Heart right ventricle (tissue), 16 donors: ENCODE measurements at regions not wholly inside any gene's neighbourhood (a gene's known extent, or its start where the extent isn't known, plus 50 kb on each side); places are given as distances from the start of the nearest gene placed in this dataset.

Source experiments
- ATAC-seq, 8 donors: fragments of 200-7000 bp; cut with Tn5 transposase; one replicate each; pipeline ENCODE4 v1.9.1; 2020; ENCODE audit warnings: mild to moderate bottlenecking in 8 of 8, moderate library complexity in 8 of 8, moderate number of reproducible peaks in 1 of 8
- DNase-seq, 2 donors: peaks; one replicate each; pipeline ENCODE4 v3.0.0-alpha.2; 2020
- H3K27ac ChIP-seq, 10 donors: fragments of 200-600 bp; sonication (generic) in 2 of 10; one replicate each; pipeline versions ENCODE4 v1.5.0 to v1.8.0; 2020 to 2022; ENCODE audit warnings: mild to moderate bottlenecking in 3 of 10
- H3K27me3 ChIP-seq, 7 donors: fragments of 200-600 bp; one replicate each; pipeline ENCODE4 v1.8.0; 2021 to 2022; ENCODE audit warnings: mild to moderate bottlenecking in 2 of 7
- H3K36me3 ChIP-seq, 9 donors: fragments of 200-600 bp; sonication (generic) in 1 of 9; one replicate each; pipeline versions ENCODE4 v1.5.0 to v1.8.0; 2020 to 2022; ENCODE audit warnings: mild to moderate bottlenecking in 2 of 9
- H3K4me1 ChIP-seq, 9 donors: fragments of 200-600 bp; sonication (generic) in 1 of 9; one replicate each; pipeline versions ENCODE4 v1.5.0 to v1.8.0; 2020 to 2022; ENCODE audit warnings: mild to moderate bottlenecking in 4 of 9
- H3K4me3 ChIP-seq, 10 donors: fragments of 200-600 bp; sonication (generic) in 2 of 10; one replicate each; pipeline versions ENCODE4 v1.5.0 to v1.8.0; 2020 to 2022; ENCODE audit warnings: mild to moderate bottlenecking in 7 of 10, moderate library complexity in 2 of 10
- H3K9me3 ChIP-seq, 11 donors: fragments of 200-600 bp in 10 of 11; sonication (generic) in 2 of 11; one replicate each; pipeline versions ENCODE4 v1.5.0 to v1.8.0; 2013 to 2022; ENCODE audit warnings: mild to moderate bottlenecking in 2 of 11, control low read depth in 1 of 11, moderate library complexity in 1 of 11
- WGBS, 2 donors: extraction: QIAGEN DNeasy Blood & Tissue Kit; methylation state at CpG; one replicate each; pipeline ENCODE4 v1.1.7; 2013; ENCODE audit warnings: inconsistent platforms in 1 of 2; 5-methylcytosine and 5-hydroxymethylcytosine counted together
- intact Hi-C, 10 donors: fragments of 100-400 bp; cut with DNase I; formaldehyde crosslinking; loops; one replicate each; pipeline versions ENCODE4 v1.11.1 to v1.14.2; 2022
- TF ChIP-seq, protein P1 (sequence below), 9 donors: fragments of 200-600 bp; sonication (generic) in 2 of 9; IDR thresholded peaks; one replicate each; pipeline versions ENCODE4 v1.5.0 to v1.8.0; 2021 to 2022; ENCODE audit warnings: antibody characterized with exemption in 9 of 9, mild to moderate bottlenecking in 5 of 9, moderate library complexity in 1 of 9
- donor health status: Arrhythmogenic right ventricular cardiomyopathy.
- donor health status: ischemic (EF 13 %, LVEDD 7.1; RV severe dilation, severe dysfunction).
- donor health status: healthy with polysubstance abuse.
- donor health status: DM: no; HTN: yes; CAD: no.
- donor health status: DM: no; HTN: no; CAD: no.
- donor health status: ischemic (EF 25% LVEDD 6.9; RV normal size, moderate dysfunction).
- donor health status: ischemic (EF 25% LVEDD 5.7; RV mildly dilated, moderate dysfunction).
- donor health status: healthy.
- donor health status: DM: yes; HTN: yes; CAD: no.
- donor health status: Ischemic cardiomyopathy.
- donor health status: ischemic (EF 35%, LVEDD 5.7; RV mildly dilated, moderate dysfunction).
- donor health status: nonischemic (EF 11% LVEDD 7.7; RV severe dilation, severe dysfunction).
- donor health status: DM: yes; HTN: yes; CAD: no.
- donor health status: PGD.
- donor health status: ischemic (EF 29% LVEDD 5.4; RV normal size, mild dysfunction).
- donor health status: nonischemic (EF 23%, LVEDD 6.1; RV moderate dilation, normal function).

DNA sequence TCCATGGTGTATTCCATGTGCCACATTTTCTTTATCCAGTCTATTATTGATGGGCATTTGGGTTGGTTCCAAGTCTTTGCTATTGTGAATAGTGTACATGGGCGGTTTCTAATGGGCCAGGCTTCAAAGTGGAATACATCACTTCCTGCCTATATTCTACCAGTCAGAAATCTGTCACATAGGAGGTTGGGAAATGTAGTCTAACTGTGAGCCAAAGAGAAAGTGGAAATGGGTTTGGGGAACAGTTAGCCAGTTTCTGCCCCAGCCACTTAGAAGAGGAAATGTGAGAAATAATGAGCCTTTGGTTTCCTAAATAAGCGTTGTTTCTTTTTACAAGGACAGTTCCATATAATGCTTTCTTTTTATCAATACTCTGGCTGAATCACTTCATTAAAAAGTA, 85.1 kb upstream of the AP1S2 start:
- Histone ChIP-seq H3K4me1 (no peaks in the 10 kb centered on the region), H3K27ac (no peak overlapping the region), H3K36me3 (no peaks in the 10 kb centered on the region), H3K4me3 (no peak overlapping the region), H3K9me3 (no peaks in the 10 kb centered on the region), H3K27me3 (peaks cover 0 to 62% (median 0%) of the 10 kb centered on the region in 7 donors)
- intact Hi-C loops: no loop called here
- TF ChIP-seq, protein P1, sequence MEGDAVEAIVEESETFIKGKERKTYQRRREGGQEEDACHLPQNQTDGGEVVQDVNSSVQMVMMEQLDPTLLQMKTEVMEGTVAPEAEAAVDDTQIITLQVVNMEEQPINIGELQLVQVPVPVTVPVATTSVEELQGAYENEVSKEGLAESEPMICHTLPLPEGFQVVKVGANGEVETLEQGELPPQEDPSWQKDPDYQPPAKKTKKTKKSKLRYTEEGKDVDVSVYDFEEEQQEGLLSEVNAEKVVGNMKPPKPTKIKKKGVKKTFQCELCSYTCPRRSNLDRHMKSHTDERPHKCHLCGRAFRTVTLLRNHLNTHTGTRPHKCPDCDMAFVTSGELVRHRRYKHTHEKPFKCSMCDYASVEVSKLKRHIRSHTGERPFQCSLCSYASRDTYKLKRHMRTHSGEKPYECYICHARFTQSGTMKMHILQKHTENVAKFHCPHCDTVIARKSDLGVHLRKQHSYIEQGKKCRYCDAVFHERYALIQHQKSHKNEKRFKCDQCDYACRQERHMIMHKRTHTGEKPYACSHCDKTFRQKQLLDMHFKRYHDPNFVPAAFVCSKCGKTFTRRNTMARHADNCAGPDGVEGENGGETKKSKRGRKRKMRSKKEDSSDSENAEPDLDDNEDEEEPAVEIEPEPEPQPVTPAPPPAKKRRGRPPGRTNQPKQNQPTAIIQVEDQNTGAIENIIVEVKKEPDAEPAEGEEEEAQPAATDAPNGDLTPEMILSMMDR (IDR thresholded peaks at IDR 0.05): no peak
- DNase-seq (no peak), ATAC-seq (no peak)
- WGBS, 2 donors: 83 to 87% methylated on average over 2 of the region's 2 CpGs

DNA sequence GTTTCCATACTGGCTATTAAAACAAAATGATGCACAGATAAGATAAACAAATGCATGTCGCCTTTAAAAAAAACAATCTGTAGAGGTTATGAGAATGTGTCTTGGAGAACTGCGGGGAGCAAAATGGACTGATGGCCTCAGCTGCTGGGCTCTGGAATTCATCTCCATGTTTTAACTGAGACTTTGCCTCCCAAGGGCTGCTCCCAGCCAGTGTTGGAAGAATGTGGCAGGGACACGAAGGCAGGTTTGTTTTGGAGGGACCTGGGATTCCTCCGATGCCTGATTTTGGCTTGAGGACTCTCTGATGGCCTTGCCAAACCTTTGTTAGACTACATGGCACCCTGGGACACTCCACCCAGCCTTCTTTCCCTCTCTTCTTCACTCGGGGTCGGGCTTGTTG, 83.5 kb upstream of the AP1S2 start:
- no peak for DNase-seq
- TF ChIP-seq, protein P1 (IDR thresholded peaks at IDR 0.05): no peak
- no peak for ATAC-seq
- Histone ChIP-seq H3K9me3 (no peaks in the 10 kb centered on the region), H3K27ac (no peak overlapping the region), H3K4me3 (no peak overlapping the region), H3K27me3 (peaks cover 0 to 62% (median 0%) of the 10 kb centered on the region in 7 donors), H3K4me1 (peaks cover 0 to 12% (median 0%) of the 10 kb centered on the region in 9 donors), H3K36me3 (no peaks in the 10 kb centered on the region)
- intact Hi-C loops: no loop called here
- 77 to 78% methylated on average over 6 of the region's 6 CpGs for WGBS, 2 donors

DNA sequence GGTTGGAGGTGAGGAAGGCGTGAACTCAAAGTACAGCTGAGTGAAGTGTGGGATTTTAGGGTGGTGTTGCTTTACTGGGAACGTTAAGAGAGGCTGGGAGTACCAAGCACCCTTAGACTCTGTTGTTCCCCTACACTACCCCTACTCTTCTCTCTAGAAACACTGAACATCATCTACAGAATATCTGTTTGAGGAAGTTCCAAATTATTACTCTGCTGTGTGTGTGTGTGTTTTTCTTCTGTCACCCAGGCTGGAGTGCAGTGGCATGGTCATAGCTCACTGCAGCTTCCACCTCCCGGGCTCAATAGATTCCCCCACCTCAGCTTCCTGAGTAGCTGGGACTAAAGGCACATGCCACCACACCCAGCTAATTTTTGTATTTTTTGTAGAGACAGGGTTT, 76.7 kb upstream of the AP1S2 start:
- intact Hi-C loops: no loop called here

DNA sequence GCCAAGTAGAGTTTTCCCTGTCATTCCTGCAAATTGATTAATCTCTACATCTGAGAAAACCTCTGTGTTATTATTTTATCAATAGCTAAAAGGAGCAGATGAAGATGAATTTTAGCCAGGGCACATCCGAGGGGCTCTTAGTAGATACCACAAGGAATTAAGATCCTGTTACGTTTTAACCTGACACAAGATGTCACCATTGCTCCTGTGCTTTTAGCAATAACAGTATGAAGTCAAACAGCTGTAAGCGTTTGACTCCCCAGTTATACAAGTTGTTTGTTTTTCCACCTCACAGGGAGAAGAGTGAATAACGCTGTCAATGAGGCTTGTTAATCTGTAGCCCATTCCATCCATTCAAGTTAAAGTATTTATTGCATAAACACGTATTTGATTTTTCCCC, 76.0 kb upstream of the AP1S2 start:
- 36 to 47% methylated on average over 5 of the region's 5 CpGs for WGBS, 2 donors
- TF ChIP-seq, protein P1 (IDR thresholded peaks at IDR 0.05): peak in 7 of 9 donors; percentile 19 to 50 (median 26)

More for the DNA sequence above, 76.7 kb upstream of the AP1S2 start:
- 61 to 75% methylated on average over 3 of the region's 3 CpGs for WGBS, 2 donors
- Histone ChIP-seq H3K27me3 (peaks cover 0 to 97% (median 0%) of the 10 kb centered on the region in 7 donors), H3K4me3 (no peak overlapping the region), H3K4me1 (peaks cover 0 to 12% (median 0%) of the 10 kb centered on the region in 9 donors), H3K9me3 (no peaks in the 10 kb centered on the region), H3K36me3 (no peaks in the 10 kb centered on the region), H3K27ac (no peak overlapping the region)
- ATAC-seq (no peak), DNase-seq (no peak)
- TF ChIP-seq, protein P1 (IDR thresholded peaks at IDR 0.05): no peak

More for the DNA sequence above, 76.0 kb upstream of the AP1S2 start:
- intact Hi-C loops: no loop called here
- no peaks in the 10 kb centered on the region for H3K9me3 ChIP-seq
- H3K4me1 ChIP-seq: peaks cover 0 to 12% (median 0%) of the 10 kb centered on the region in 9 donors
- H3K4me3 ChIP-seq: no peak overlapping the region
- ATAC-seq (no peak), DNase-seq (no peak)
- H3K27me3 ChIP-seq: peaks cover 0 to 95% (median 0%) of the 10 kb centered on the region in 7 donors
- no peak overlapping the region for H3K27ac ChIP-seq
- H3K36me3 ChIP-seq: no peaks in the 10 kb centered on the region
